GM13977 (cell line): ENCODE measurements at regions not wholly inside any gene's neighbourhood (a gene's known extent, or its start where the extent isn't known, plus 50 kb on each side); places are given as distances from the start of the nearest gene placed in this dataset.

ENCODE experiments used
- DNase-seq: peaks from one replicate; pipeline ENCODE4 v3.0.0; 2012; ENCODE audit warnings: low spot score
- in situ Hi-C: fragments of 300-500 bp; cut with MboI; formaldehyde crosslinking; loops from one replicate; pipeline ENCODE4 v1.12.0; 2022; ENCODE audit warnings: low sequenced_read_pairs, low pct_unique_long_range_greater_than_20kb, mixed read lengths, inconsistent platforms; ENCODE audit not compliant: unreplicated experiment
- TF ChIP-seq, protein P1 (sequence below): IDR thresholded peaks from 2 replicates; pipeline ENCODE4 v1.5.1; 2012; ENCODE audit warnings: mild to moderate bottlenecking, control low read depth; ENCODE audit not compliant: insufficient read depth; ENCODE audit errors: extremely low read depth, missing control alignments

- TF ChIP-seq, protein P1, sequence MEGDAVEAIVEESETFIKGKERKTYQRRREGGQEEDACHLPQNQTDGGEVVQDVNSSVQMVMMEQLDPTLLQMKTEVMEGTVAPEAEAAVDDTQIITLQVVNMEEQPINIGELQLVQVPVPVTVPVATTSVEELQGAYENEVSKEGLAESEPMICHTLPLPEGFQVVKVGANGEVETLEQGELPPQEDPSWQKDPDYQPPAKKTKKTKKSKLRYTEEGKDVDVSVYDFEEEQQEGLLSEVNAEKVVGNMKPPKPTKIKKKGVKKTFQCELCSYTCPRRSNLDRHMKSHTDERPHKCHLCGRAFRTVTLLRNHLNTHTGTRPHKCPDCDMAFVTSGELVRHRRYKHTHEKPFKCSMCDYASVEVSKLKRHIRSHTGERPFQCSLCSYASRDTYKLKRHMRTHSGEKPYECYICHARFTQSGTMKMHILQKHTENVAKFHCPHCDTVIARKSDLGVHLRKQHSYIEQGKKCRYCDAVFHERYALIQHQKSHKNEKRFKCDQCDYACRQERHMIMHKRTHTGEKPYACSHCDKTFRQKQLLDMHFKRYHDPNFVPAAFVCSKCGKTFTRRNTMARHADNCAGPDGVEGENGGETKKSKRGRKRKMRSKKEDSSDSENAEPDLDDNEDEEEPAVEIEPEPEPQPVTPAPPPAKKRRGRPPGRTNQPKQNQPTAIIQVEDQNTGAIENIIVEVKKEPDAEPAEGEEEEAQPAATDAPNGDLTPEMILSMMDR, result no peak
- DNase-seq, result no peak
- in situ Hi-C loops, result no loop called here
Measured at GRCh38 chr10:3712707-3713106, 72.3 kb downstream of the KLF6 start.

DNA sequence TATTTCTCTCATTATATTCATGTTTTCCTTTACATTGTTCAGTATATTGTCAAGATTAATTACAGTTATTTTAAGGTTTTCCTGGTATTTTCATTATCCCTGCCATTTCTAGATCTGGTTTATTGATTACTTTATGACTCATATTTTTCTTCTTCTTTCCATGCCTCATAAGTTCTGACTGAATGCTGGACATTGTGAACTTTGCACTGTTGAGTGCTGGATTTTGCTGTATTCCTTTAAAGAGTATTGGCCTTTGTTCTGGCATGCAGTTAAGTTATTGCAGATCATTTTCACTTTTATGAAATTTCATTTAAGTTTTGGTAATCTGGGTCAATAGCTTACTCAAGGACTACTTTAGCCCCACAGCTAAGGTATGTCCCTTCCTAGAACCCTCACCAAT lies 73.1 kb downstream of the KLF6 start:
- in situ Hi-C loops, result no loop called here
- TF ChIP-seq, protein P1, result no peak
- DNase-seq, result no peak

GRCh38 chr10:3710764-3711163 lies 74.2 kb downstream of the KLF6 start:
- in situ Hi-C loops, result no loop called here
- no peak for DNase-seq
- TF ChIP-seq, protein P1, result no peak

DNA sequence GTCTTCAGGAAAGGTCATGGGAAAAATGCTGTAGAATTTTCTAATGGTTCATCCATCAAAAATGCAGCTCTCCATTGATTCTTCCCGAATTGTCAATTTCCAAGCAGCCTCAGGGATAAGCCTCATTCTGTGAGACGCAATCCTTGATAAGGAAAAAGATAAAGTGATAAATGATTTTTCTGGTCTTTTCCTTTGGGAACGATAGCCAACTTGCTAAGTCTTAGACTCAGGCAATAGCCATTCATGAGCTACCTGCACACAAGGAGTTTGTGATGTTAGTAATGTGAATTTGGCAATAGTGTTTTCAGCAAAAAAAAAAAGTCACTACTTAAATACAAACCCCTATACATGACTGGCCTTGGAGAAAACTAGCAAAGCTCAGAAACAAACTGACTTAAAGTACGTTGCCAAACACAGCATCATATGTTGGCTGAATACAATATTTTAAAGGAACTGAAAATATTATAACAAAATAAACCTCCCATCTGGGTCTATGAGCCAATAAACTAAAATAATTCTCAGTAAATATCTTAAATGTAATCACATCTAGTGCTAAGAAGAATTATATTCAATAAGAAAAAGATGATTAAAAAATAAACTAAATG lies 75.5 kb downstream of the KLF6 start:
- TF ChIP-seq, protein P1, result no peak
- in situ Hi-C loops, result no loop called here
- no peak for DNase-seq

- in situ Hi-C loops, result no loop called here
- TF ChIP-seq, protein P1, result no peak
- no peak for DNase-seq
Measured at GRCh38 chr10:3708852-3709251, 76.2 kb downstream of the KLF6 start.

GRCh38 chr10:3704565-3705325 lies 80.3 kb downstream of the KLF6 start:
- TF ChIP-seq, protein P1, result no peak
- in situ Hi-C loops, result no loop called here
- DNase-seq, result no peak
